ENCODE measurements at regions not wholly inside any gene's neighbourhood (a gene's known extent, or its start where the extent isn't known, plus 50 kb on each side); places are given as distances from the start of the nearest gene placed in this dataset.

GRCh38 chr11:15704064-15704463 lies 589.3 kb downstream of the INSC start:
- TF ChIP-seq SIN3A (IDR thresholded peaks at IDR 0.05; ENCODE audit: borderline replicate concordance, insufficient read depth, low read length) = no peak
- TF ChIP-seq REST (IDR thresholded peaks at IDR 0.05; ENCODE audit: insufficient read depth in 1 of 2, low read depth in 2 of 2, low read length in 2 of 2) = no peak
- no peak for TF ChIP-seq POLR2AphosphoS5 (IDR thresholded peaks at IDR 0.05; ENCODE audit: low read depth, low read length)
- no peak for TF ChIP-seq FOXP2 (optimal IDR thresholded peaks at IDR 0.05; ENCODE audit: borderline replicate concordance, extremely low read depth, extremely low read length, insufficient read depth)
- TF ChIP-seq TAF1 (IDR thresholded peaks at IDR 0.05; ENCODE audit: borderline replicate concordance, insufficient read depth, low read length) = no peak

GRCh38 chr11:15704556-15704955 lies 589.8 kb downstream of the INSC start:
- no peak for TF ChIP-seq REST (IDR thresholded peaks at IDR 0.05; ENCODE audit: insufficient read depth in 1 of 2, low read depth in 2 of 2, low read length in 2 of 2)

- no peak for TF ChIP-seq FOXP2 (optimal IDR thresholded peaks at IDR 0.05; ENCODE audit: borderline replicate concordance, extremely low read depth, extremely low read length, insufficient read depth)
- TF ChIP-seq POLR2AphosphoS5 (IDR thresholded peaks at IDR 0.05; ENCODE audit: low read depth, low read length) = no peak
- no peak for TF ChIP-seq REST (IDR thresholded peaks at IDR 0.05; ENCODE audit: insufficient read depth in 1 of 2, low read depth in 2 of 2, low read length in 2 of 2)
- no peak for TF ChIP-seq TAF1 (IDR thresholded peaks at IDR 0.05; ENCODE audit: borderline replicate concordance, insufficient read depth, low read length)
- TF ChIP-seq SIN3A (IDR thresholded peaks at IDR 0.05; ENCODE audit: borderline replicate concordance, insufficient read depth, low read length) = no peak
Measured at GRCh38 chr11:15705891-15706290, 591.2 kb downstream of the INSC start.

- TF ChIP-seq TAF1 (IDR thresholded peaks at IDR 0.05; ENCODE audit: borderline replicate concordance, insufficient read depth, low read length) (no peak), POLR2AphosphoS5 (IDR thresholded peaks at IDR 0.05; ENCODE audit: low read depth, low read length) (no peak), FOXP2 (optimal IDR thresholded peaks at IDR 0.05; ENCODE audit: borderline replicate concordance, extremely low read depth, extremely low read length, insufficient read depth) (no peak), SIN3A (IDR thresholded peaks at IDR 0.05; ENCODE audit: borderline replicate concordance, insufficient read depth, low read length) (no peak), REST (IDR thresholded peaks at IDR 0.05; ENCODE audit: insufficient read depth in 1 of 2, low read depth in 2 of 2, low read length in 2 of 2) (no peak)
Measured at GRCh38 chr11:15707194-15707593, 592.5 kb downstream of the INSC start.

- TF ChIP-seq FOXP2 (optimal IDR thresholded peaks at IDR 0.05; ENCODE audit: borderline replicate concordance, extremely low read depth, extremely low read length, insufficient read depth) (peak; percentile 45), REST (IDR thresholded peaks at IDR 0.05; ENCODE audit: insufficient read depth in 1 of 2, low read depth in 2 of 2, low read length in 2 of 2) (no peak)
Measured at GRCh38 chr11:15707971-15708370, 593.2 kb downstream of the INSC start.
